K562 (cell line): ENCODE measurements at regions not wholly inside any gene's neighbourhood (a gene's known extent, or its start where the extent isn't known, plus 50 kb on each side); places are given as distances from the start of the nearest gene placed in this dataset.

Source experiments
- ATAC-seq: fragments of 200-7000 bp; cut with Tn5 transposase; 3 replicates; pipeline ENCODE4 v1.9.1; 2020; ENCODE audit warnings: moderate library complexity
- BruUV-seq: library from RNA; stranded (reverse); fragments of 400-500 nt; replicated peaks from 2 replicates; lab custom pipeline; 2021; lab: Mats Ljungman, UMichigan
- CTCF ChIA-PET: fragments of 300-600 bp; formaldehyde crosslinking; extraction: SDS; loops from one replicate; lab custom pipeline; 2021; ENCODE audit warnings: low intra/inter-chr PET ratio; lab: Yijun Ruan, JAX
- POLR2A ChIA-PET: fragments of 300-600, 350-650 bp; sonication (Branson Sonifier 250); formaldehyde crosslinking; extraction: SDS; loops from one replicate; lab custom pipeline; 2021; ENCODE audit warnings: antibody characterized with exemption, inconsistent platforms; lab: Yijun Ruan, JAX
- DNase-seq, 4 experiments: peaks; one replicate each; pipeline versions ENCODE4 v3.0.0 to v3.0.0-alpha.2; 2011 to 2018; ENCODE audit warnings: low spot score in 3 of 4, mixed read lengths in 3 of 4; ENCODE audit errors: extremely low read depth in 1 of 4
- FAIRE-seq: peaks from 2 replicates; lab custom pipeline; 2011; peaks lifted over from hg19 to GRCh38; lab: Jason Lieb, UNC
- H2AFZ ChIP-seq: 2 replicates; pipeline ENCODE4 v1.6.0; 2011; ENCODE audit warnings: low read depth, low read length, control low read depth, inconsistent platforms
- H3K27ac ChIP-seq: fragments of 200-600 bp; 3 replicates; pipeline ENCODE4 v1.8.0; 2011; ENCODE audit warnings: low read depth, mild to moderate bottlenecking, control low read depth, inconsistent platforms, low read length, moderate library complexity, mixed read lengths; ENCODE audit errors: extremely low read depth
- H3K27me3 ChIP-seq, 2 experiments: fragments of 300-600 bp in 1 of 2; 2 replicates in 1 of 2; 3 replicates in 1 of 2; pipeline versions ENCODE4 v1.6.0 to v1.8.0; 2011; ENCODE audit warnings: inconsistent platforms in 2 of 2, low read length in 2 of 2, mild to moderate bottlenecking in 1 of 2, mixed read lengths in 1 of 2, moderate library complexity in 1 of 2; ENCODE audit not compliant: control insufficient read depth in 2 of 2, insufficient read depth in 2 of 2
- H3K36me3 ChIP-seq: fragments of 300-600 bp; 3 replicates; pipeline ENCODE4 v1.8.0; 2011; ENCODE audit warnings: mild to moderate bottlenecking, low read length, inconsistent platforms; ENCODE audit not compliant: control insufficient read depth, insufficient read depth
- H3K4me1 ChIP-seq, 2 experiments: fragments of 200-600 bp in 1 of 2; replicated peaks in 1 of 2; 2 replicates in 1 of 2; 3 replicates in 1 of 2; pipeline versions ENCODE4 v1.5.1 to v1.8.0; 2011; ENCODE audit warnings: inconsistent platforms in 2 of 2, low read length in 2 of 2, mild to moderate bottlenecking in 1 of 2, mixed read lengths in 1 of 2, moderate library complexity in 1 of 2; ENCODE audit not compliant: control insufficient read depth in 2 of 2, insufficient read depth in 2 of 2
- H3K4me2 ChIP-seq: 2 replicates; pipeline ENCODE4 v1.6.1; 2011; ENCODE audit warnings: low read length, control low read depth, inconsistent platforms, mixed read lengths; ENCODE audit not compliant: insufficient read depth
- H3K4me3 ChIP-seq: fragments of 200-600 bp; sonication (generic), shearing (Covaris generic); 2 replicates; pipeline ENCODE4 v1.5.1; 2016; ENCODE audit warnings: control low read depth, inconsistent platforms
- H3K79me2 ChIP-seq: fragments of 200-600 bp; 3 replicates; pipeline ENCODE4 v1.8.0; 2011; ENCODE audit warnings: low read length, inconsistent platforms; ENCODE audit not compliant: control insufficient read depth, insufficient read depth
- H3K9ac ChIP-seq, 2 experiments: 2 replicates each; pipeline versions ENCODE4 v1.6.0 to v1.6.1; 2011; ENCODE audit warnings: low read depth in 2 of 2, low read length in 2 of 2, control low read depth in 1 of 2, inconsistent platforms in 1 of 2, mild to moderate bottlenecking in 1 of 2, mixed read lengths in 1 of 2; ENCODE audit not compliant: insufficient read depth in 1 of 2
- H3K9me1 ChIP-seq: one replicate; pipeline ENCODE4 v1.6.0; 2011; ENCODE audit warnings: inconsistent platforms, mild to moderate bottlenecking, low read length, moderate library complexity; ENCODE audit not compliant: control insufficient read depth, insufficient read depth
- H3K9me3 ChIP-seq: replicated peaks from 2 replicates; pipeline ENCODE4 v1.5.1; 2011; ENCODE audit warnings: low read depth, low read length, inconsistent platforms; ENCODE audit not compliant: control insufficient read depth, insufficient read depth
- H4K20me1 ChIP-seq: replicated peaks from 2 replicates; pipeline ENCODE4 v1.6.1; 2011; ENCODE audit warnings: low read length, inconsistent platforms, mixed read lengths; ENCODE audit not compliant: control insufficient read depth, insufficient read depth
- CBX1 ChIP-seq: sonication (generic); IDR thresholded peaks from 2 replicates; pipeline ENCODE4 v1.6.1; 2016; ENCODE audit warnings: antibody characterized with exemption, low read depth, mild to moderate bottlenecking
- CHAMP1 ChIP-seq: fragments of 450-650 bp; IDR thresholded peaks from 2 replicates; pipeline ENCODE4 v1.6.1; 2016; ENCODE audit warnings: mild to moderate bottlenecking
- CUX1 ChIP-seq: fragments of 200-800 bp; sonication (Bioruptor generic); IDR thresholded peaks from 2 replicates; pipeline ENCODE4 v1.6.1; 2016; ENCODE audit warnings: missing genetic modification characterization, missing compliant biosample characterization
- ETV1 ChIP-seq: fragments of 450-650 bp; conservative IDR thresholded peaks from 2 replicates; pipeline ENCODE4 v1.6.1; 2016; ENCODE audit warnings: missing genetic modification characterization, control low read depth, low read depth, missing compliant biosample characterization
- LARP7 ChIP-seq: fragments of 450-650 bp; IDR thresholded peaks from 2 replicates; pipeline ENCODE4 v1.6.1; 2016
- MYC ChIP-seq, 2 experiments: fragments of 250-450 bp in 1 of 2; sonication (Bioruptor Pico) in 1 of 2; IDR thresholded peaks; 2 replicates each; pipeline versions ENCODE4 v1.5.1 to v1.6.1; 2012 to 2021; ENCODE audit warnings: low read depth in 2 of 2, borderline replicate concordance in 1 of 2, improper control_type of control experiment in 1 of 2, low read length in 1 of 2, mild to moderate bottlenecking in 1 of 2, moderate library complexity in 1 of 2
- POLR2A ChIP-seq: fragments of 450-650 bp; conservative IDR thresholded peaks from 2 replicates; pipeline ENCODE4 v1.6.1; 2016
- XRCC3 ChIP-seq: fragments of 450-650 bp; IDR thresholded peaks from 2 replicates; pipeline ENCODE4 v1.6.1; 2017; ENCODE audit warnings: mild to moderate bottlenecking, moderate library complexity
- ZNF232 ChIP-seq: sonication (generic); formaldehyde crosslinking; IDR thresholded peaks from 2 replicates; pipeline ENCODE4 v1.8.0; 2022; ENCODE audit warnings: mild to moderate bottlenecking, missing genetic modification reagents
- ZNF316 ChIP-seq: fragments of 450-650 bp; IDR thresholded peaks from 2 replicates; pipeline ENCODE4 v1.6.1; 2016
- WGBS: fragments of 100-300 bp; shearing (Covaris generic); methylation state at CpG from one replicate; pipeline ENCODE4 v1.1.6; 2016; ENCODE audit warnings: low coverage, mixed read lengths; ENCODE audit not compliant: insufficient coverage; ENCODE audit errors: missing lambda C conversion rate; 5-methylcytosine and 5-hydroxymethylcytosine counted together
- in situ Hi-C: fragments of 300-500 bp; cut with MboI; formaldehyde crosslinking; loops from 4 replicates; pipeline ENCODE4 v1.15.0; 2018; ENCODE audit warnings: inconsistent platforms, mixed read lengths
- intact Hi-C: fragments of 100-400 bp; cut with micrococcal nuclease; formaldehyde crosslinking; loops from 2 replicates; pipeline ENCODE4 v1.14.2; 2022

GRCh38 chr1:30551603-30552002 lies 171.8 kb downstream of the MATN1 start (continued):
- no peak for TF ChIP-seq CHAMP1
- no peak for TF ChIP-seq ETV1 (tag)
- TF ChIP-seq XRCC3: no peak

GRCh38 chr1:30550365-30551220 lies 172.8 kb downstream of the MATN1 start:
- CTCF ChIA-PET: no interaction called here
- H3K9me3 ChIP-seq: no peaks in the 10 kb centered on the region
- no peak overlapping the region for H3K9ac ChIP-seq
- intact Hi-C loops (no loop called here), in situ Hi-C loops (no loop called here)
- no peak for DNase-seq
- H3K27me3 ChIP-seq: no peaks in the 10 kb centered on the region
- no peak overlapping the region for H2AFZ ChIP-seq
- no peaks in the 10 kb centered on the region for H4K20me1 ChIP-seq
- 0% methylated on average over 11 of the region's 11 CpGs for WGBS
- FAIRE-seq: no peak
- H3K79me2 ChIP-seq: no peaks in the 10 kb centered on the region
- no peak overlapping the region for H3K4me3 ChIP-seq
- no peak for ATAC-seq
- BruUV-seq: no TSS peak
- POLR2A ChIA-PET: interaction anchor here (0.7 kb wide), 1 partner anchor 78 kb away, joined by 3 read pairs; no protein-coding TSS in a partner anchor
- no peaks in the 10 kb centered on the region for H3K4me1 ChIP-seq
- no peak overlapping the region for H3K4me2 ChIP-seq
- H3K9me1 ChIP-seq: no peaks in the 10 kb centered on the region
- no peak overlapping the region for H3K27ac ChIP-seq
- H3K36me3 ChIP-seq: no peaks in the 10 kb centered on the region
- TF ChIP-seq POLR2A (no peak), MYC (IDR thresholded peaks at IDR 0.05; ENCODE audit: low read depth, low read length) (no peak), MYC (CRISPR knock-in tag; IDR thresholded peaks at IDR 0.05; ENCODE audit: borderline replicate concordance, low read depth) (no peak), ZNF316 (no peak), CBX1 (no peak), LARP7 (no peak), CUX1 (CRISPR knock-in tag) (no peak), ZNF232 (no peak)
